ENCODE measurements at regions not wholly inside any gene's neighbourhood (a gene's known extent, or its start where the extent isn't known, plus 50 kb on each side); places are given as distances from the start of the nearest gene placed in this dataset.

DNA sequence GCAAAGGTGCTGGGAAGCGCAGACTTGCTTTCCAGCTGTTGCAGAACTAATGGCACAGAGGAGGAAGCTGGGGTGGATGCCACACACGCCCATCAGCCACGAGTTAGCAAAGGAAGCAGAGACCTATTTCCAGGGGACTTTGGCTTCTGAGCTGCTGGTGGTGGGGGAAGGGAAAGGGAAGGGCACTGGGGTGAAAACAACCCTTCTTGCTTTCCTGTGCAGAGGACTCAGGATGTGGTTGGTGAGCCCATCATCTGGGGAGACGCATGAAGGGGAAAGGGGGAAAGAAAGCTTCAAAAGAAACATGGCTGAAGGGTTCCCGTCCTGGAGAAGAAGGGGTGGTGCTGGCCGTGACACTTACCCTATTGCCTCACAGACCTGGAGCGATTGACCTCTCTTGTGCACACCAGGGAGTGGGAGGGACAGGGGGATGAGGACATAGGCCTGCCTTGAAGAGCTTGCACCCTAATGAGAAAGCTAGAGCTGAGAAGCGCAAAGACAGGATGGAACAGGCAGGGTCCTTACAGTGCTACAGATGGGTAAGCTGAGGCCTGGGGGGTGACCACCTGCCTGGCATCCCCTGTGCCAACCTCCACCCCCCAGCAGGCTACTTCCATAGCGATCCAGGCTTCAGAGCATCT is 140.8 kb upstream of the RAB4A start (continued):
- TF ChIP-seq ZNF704 (CRISPR knock-in tag; IDR thresholded peaks at IDR 0.05; ENCODE audit: borderline replicate concordance) (no peak), SAP130 (CRISPR knock-in tag; IDR thresholded peaks at IDR 0.05; ENCODE audit: low read depth) (peak; percentile 63), TEAD2 (CRISPR knock-in tag; IDR thresholded peaks at IDR 0.05) (no peak), SIX4 (CRISPR knock-in tag; IDR thresholded peaks at IDR 0.05) (no peak; the same call in 1 of the 2 replicates), ZNF280B (CRISPR knock-in tag; IDR thresholded peaks at IDR 0.05; ENCODE audit: borderline replicate concordance) (peak; percentile 49; the same call in 1 of the 2 replicates), MED1 (CRISPR knock-in tag; IDR thresholded peaks at IDR 0.05) (peak; percentile 90), ZNF232 (CRISPR knock-in tag; IDR thresholded peaks at IDR 0.05; ENCODE audit: borderline replicate concordance) (peak; percentile 56; the same call in 1 of the 2 replicates), ZNF329 (CRISPR knock-in tag; IDR thresholded peaks at IDR 0.05; ENCODE audit: low read depth) (0 out of 2 replicates have a peak, but pooled peaks have one; percentile 30), HES4 (CRISPR knock-in tag; IDR thresholded peaks at IDR 0.05; ENCODE audit: borderline replicate concordance) (0 out of 2 replicates have a peak, but pooled peaks have one; percentile 57), ZNF18 (CRISPR knock-in tag; IDR thresholded peaks at IDR 0.05; ENCODE audit: insufficient replicate concordance) (peak; percentile 42), NR3C1 (CRISPR knock-in tag; IDR thresholded peaks at IDR 0.05) (no peak), RXRB (CRISPR knock-in tag; IDR thresholded peaks at IDR 0.05; ENCODE audit: borderline replicate concordance) (peak; percentile 92), ZEB1 (IDR thresholded peaks at IDR 0.05; ENCODE audit: insufficient replicate concordance, low read depth) (peak; percentile 40), ZNF121 (CRISPR knock-in tag; IDR thresholded peaks at IDR 0.05) (no peak), KAT7 (CRISPR knock-in tag; IDR thresholded peaks at IDR 0.05; ENCODE audit: borderline replicate concordance) (no peak; the same call in 1 of the 2 replicates), LCORL (IDR thresholded peaks at IDR 0.05) (no peak), LCORL (CRISPR knock-in tag; IDR thresholded peaks at IDR 0.05) (peak; percentile 58), CREM (IDR thresholded peaks at IDR 0.05) (peak; percentile 56; the same call in 1 of the 2 replicates), CREM (CRISPR knock-in tag; IDR thresholded peaks at IDR 0.05) (no peak), HDAC1 (CRISPR knock-in tag; IDR thresholded peaks at IDR 0.05) (peak; percentile 59)
- TF ChIP-seq, protein P1, sequence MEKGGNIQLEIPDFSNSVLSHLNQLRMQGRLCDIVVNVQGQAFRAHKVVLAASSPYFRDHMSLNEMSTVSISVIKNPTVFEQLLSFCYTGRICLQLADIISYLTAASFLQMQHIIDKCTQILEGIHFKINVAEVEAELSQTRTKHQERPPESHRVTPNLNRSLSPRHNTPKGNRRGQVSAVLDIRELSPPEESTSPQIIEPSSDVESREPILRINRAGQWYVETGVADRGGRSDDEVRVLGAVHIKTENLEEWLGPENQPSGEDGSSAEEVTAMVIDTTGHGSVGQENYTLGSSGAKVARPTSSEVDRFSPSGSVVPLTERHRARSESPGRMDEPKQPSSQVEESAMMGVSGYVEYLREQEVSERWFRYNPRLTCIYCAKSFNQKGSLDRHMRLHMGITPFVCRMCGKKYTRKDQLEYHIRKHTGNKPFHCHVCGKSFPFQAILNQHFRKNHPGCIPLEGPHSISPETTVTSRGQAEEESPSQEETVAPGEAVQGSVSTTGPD (CRISPR knock-in tag; IDR thresholded peaks at IDR 0.05) = peak; percentile 54; the same call in 1 of the 2 replicates

Measured in HepG2 (cell line).